OCI-LY7 (cell line): ENCODE measurements at regions not wholly inside any gene's neighbourhood (a gene's known extent, or its start where the extent isn't known, plus 50 kb on each side); places are given as distances from the start of the nearest gene placed in this dataset.

Experiments used
- BruUV-seq: library from RNA; stranded (reverse); fragments of 400-500 nt; replicated peaks from 2 replicates; lab custom pipeline; 2021; lab: Mats Ljungman, UMichigan
- CTCF ChIA-PET: fragments of 300-600 bp; sonication (Branson Sonifier 250); formaldehyde crosslinking; loops from one replicate; lab custom pipeline; 2022; ENCODE audit warnings: antibody characterized with exemption; ENCODE audit not compliant: unreplicated experiment; lab: Charles Lee
- POLR2A ChIA-PET: fragments of 300-600 bp; sonication (Branson Sonifier 250); formaldehyde crosslinking; loops from one replicate; lab custom pipeline; 2022; ENCODE audit warnings: antibody characterized with exemption; lab: Charles Lee
- DNase-seq: peaks from one replicate; pipeline ENCODE4 v3.0.0-alpha.2; 2015; ENCODE audit warnings: low spot score
- H2AFZ ChIP-seq: fragments of 200-600 bp; sonication (generic), shearing (Covaris generic); 2 replicates; pipeline ENCODE4 v1.6.1; 2014; ENCODE audit warnings: mild to moderate bottlenecking, antibody characterized with exemption, low read length, moderate library complexity
- H3K27ac ChIP-seq: fragments of 200-600 bp; sonication (generic); 2 replicates; pipeline ENCODE4 v1.5.1; 2014; ENCODE audit warnings: mixed run types, low read depth, mild to moderate bottlenecking, moderate library complexity, low read length, inconsistent platforms; ENCODE audit not compliant: poor library complexity, severe bottlenecking
- H3K36me3 ChIP-seq: fragments of 200-600 bp; sonication (generic); 2 replicates; pipeline ENCODE4 v1.6.1; 2014; ENCODE audit warnings: mild to moderate bottlenecking, antibody characterized with exemption, low read length, moderate library complexity, mixed read lengths; ENCODE audit not compliant: insufficient read depth
- H3K4me1 ChIP-seq: fragments of 200-600 bp; sonication (generic); 2 replicates; pipeline ENCODE4 v1.5.1; 2014; ENCODE audit warnings: mild to moderate bottlenecking, low read length; ENCODE audit not compliant: insufficient read depth, poor library complexity, severe bottlenecking
- H3K4me2 ChIP-seq: fragments of 200-600 bp; sonication (generic); 2 replicates; pipeline ENCODE4 v1.6.1; 2014; ENCODE audit warnings: mild to moderate bottlenecking, low read length
- H3K4me3 ChIP-seq: fragments of 200-600 bp; sonication (generic); 2 replicates; pipeline ENCODE4 v1.5.1; 2014; ENCODE audit warnings: mild to moderate bottlenecking, low read depth, low read length; ENCODE audit not compliant: poor library complexity, severe bottlenecking
- H3K79me2 ChIP-seq: fragments of 200-600 bp; sonication (generic); 2 replicates; pipeline ENCODE4 v1.6.1; 2016; ENCODE audit warnings: low read depth, mild to moderate bottlenecking, low read length, moderate library complexity, mixed read lengths; ENCODE audit not compliant: insufficient read depth
- H3K9me2 ChIP-seq: fragments of 200-600 bp; sonication (generic); 2 replicates; pipeline ENCODE4 v1.6.1; 2016; ENCODE audit warnings: mild to moderate bottlenecking, low read length, mixed read lengths; ENCODE audit not compliant: insufficient read depth
- H3K9me3 ChIP-seq: fragments of 200-600 bp; sonication (generic); 2 replicates; pipeline ENCODE4 v1.6.1; 2014; ENCODE audit warnings: mild to moderate bottlenecking, mixed run types, low read length, mixed read lengths
- H4K20me1 ChIP-seq: fragments of 200-600 bp; sonication (generic); 2 replicates; pipeline ENCODE4 v1.6.1; 2014; ENCODE audit warnings: mild to moderate bottlenecking, antibody characterized with exemption, low read length, moderate library complexity, mixed read lengths; ENCODE audit not compliant: insufficient read depth
- EZH2phosphoT487 ChIP-seq: fragments of 200-600 bp; sonication (generic); IDR thresholded peaks from 2 replicates; pipeline ENCODE4 v1.6.1; 2018; ENCODE audit warnings: low read depth, borderline replicate concordance, mild to moderate bottlenecking, mixed run types, antibody characterized with exemption, low read length, moderate library complexity, mixed read lengths
- intact Hi-C: fragments of 100-400 bp; cut with micrococcal nuclease; formaldehyde crosslinking; loops from one replicate; pipeline ENCODE4 v1.10.0; 2022; ENCODE audit not compliant: unreplicated experiment
- TF ChIP-seq, protein P1 (sequence below): fragments of 200-600 bp; sonication (generic); conservative IDR thresholded peaks from 2 replicates; pipeline ENCODE4 v1.5.1; 2014; ENCODE audit warnings: mild to moderate bottlenecking, antibody characterized with exemption, low read length, moderate library complexity, mixed read lengths

DNA sequence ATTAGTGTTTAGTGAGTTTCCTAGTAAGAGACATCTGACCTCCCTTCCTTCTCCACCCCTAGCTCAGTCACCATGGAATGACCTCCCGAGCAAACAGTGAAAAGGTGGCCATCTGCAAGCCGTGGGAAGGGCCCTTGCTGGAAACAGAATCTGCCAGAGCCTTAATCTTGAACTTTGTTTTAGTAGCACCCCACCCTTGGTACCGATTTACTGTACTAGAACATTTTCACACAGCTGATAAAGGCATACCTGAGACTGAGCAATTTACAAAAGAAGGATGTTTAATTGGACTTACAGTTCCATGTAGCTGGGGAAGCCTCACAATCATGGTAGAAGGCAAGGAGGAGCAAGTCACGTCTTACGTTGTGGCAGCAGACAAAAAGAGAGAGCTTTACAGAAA is 655.8 kb downstream of the TSN start:
- intact Hi-C loops: no loop called here
- Histone ChIP-seq H3K36me3 (no peaks in the 10 kb centered on the region), H2AFZ (no peak overlapping the region), H3K79me2 (no peaks in the 10 kb centered on the region), H4K20me1 (no peaks in the 10 kb centered on the region), H3K4me3 (no peak overlapping the region), H3K4me2 (no peak overlapping the region), H3K9me2 (no peaks in the 10 kb centered on the region), H3K27ac (no peak overlapping the region), H3K4me1 (no peaks in the 10 kb centered on the region), H3K9me3 (no peaks in the 10 kb centered on the region)
- POLR2A ChIA-PET: interaction anchor here (0.7 kb wide), 1 partner anchor 94 kb away, joined by 3 read pairs; no protein-coding TSS in a partner anchor
- TF ChIP-seq, protein P1, sequence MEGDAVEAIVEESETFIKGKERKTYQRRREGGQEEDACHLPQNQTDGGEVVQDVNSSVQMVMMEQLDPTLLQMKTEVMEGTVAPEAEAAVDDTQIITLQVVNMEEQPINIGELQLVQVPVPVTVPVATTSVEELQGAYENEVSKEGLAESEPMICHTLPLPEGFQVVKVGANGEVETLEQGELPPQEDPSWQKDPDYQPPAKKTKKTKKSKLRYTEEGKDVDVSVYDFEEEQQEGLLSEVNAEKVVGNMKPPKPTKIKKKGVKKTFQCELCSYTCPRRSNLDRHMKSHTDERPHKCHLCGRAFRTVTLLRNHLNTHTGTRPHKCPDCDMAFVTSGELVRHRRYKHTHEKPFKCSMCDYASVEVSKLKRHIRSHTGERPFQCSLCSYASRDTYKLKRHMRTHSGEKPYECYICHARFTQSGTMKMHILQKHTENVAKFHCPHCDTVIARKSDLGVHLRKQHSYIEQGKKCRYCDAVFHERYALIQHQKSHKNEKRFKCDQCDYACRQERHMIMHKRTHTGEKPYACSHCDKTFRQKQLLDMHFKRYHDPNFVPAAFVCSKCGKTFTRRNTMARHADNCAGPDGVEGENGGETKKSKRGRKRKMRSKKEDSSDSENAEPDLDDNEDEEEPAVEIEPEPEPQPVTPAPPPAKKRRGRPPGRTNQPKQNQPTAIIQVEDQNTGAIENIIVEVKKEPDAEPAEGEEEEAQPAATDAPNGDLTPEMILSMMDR: no peak
- TF ChIP-seq EZH2phosphoT487: no peak
- CTCF ChIA-PET: no interaction called here
- BruUV-seq: no TSS peak
- no peak for DNase-seq

DNA sequence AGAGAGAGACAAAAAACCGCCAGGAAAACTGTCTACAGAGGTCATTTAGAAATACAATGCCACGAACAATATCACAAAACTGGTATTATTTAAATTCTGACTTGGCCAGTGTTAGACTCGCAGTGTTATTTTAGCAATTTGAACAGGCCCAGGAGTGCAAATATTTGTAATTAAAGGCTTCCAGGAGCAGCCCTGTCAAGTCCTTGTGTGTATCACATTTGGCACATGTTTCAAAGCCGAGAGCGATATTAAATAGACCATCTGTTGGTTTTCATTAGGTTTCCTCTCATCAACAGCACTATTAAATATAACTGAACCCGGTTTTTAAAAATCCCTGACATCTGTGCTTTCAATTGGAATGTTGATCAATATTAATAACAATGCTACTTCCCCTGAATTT is 656.9 kb downstream of the TSN start:
- no peaks in the 10 kb centered on the region for H3K36me3 ChIP-seq
- H3K79me2 ChIP-seq: no peaks in the 10 kb centered on the region
- H3K4me2 ChIP-seq: no peak overlapping the region
- no peaks in the 10 kb centered on the region for H3K9me2 ChIP-seq
- no peak overlapping the region for H2AFZ ChIP-seq
- intact Hi-C loops: no loop called here
- H3K9me3 ChIP-seq: no peaks in the 10 kb centered on the region
- H3K4me1 ChIP-seq: no peaks in the 10 kb centered on the region
- TF ChIP-seq, protein P1: no peak
- TF ChIP-seq EZH2phosphoT487: no peak
- no peak overlapping the region for H3K27ac ChIP-seq
- no peaks in the 10 kb centered on the region for H4K20me1 ChIP-seq
- ChIA-PET CTCF (no interaction called here), POLR2A (no interaction called here)
- no TSS peak for BruUV-seq
- H3K4me3 ChIP-seq: no peak overlapping the region
- DNase-seq: no peak

DNA sequence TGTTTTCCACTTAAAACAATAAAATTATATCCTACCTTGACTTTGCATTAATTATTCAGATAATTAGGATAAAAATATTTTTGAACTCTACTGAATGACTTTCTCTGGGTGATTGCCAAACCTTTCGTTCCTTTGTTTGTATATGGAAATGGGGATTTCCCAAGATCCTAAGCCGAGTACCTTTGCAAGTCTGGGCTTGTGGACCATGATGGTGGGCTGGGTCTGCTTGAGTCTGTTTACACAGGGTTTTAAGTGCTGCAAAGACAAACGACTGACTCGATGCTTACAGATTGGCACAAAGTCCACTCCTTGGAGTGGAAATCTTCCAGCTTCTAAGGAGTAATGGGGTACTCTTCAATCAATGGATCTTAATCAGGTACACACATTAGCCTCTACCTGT is 659.5 kb downstream of the TSN start:
- no peak for DNase-seq
- CTCF ChIA-PET: no interaction called here

More for the DNA sequence above, 659.5 kb downstream of the TSN start:
- POLR2A ChIA-PET: interaction anchor here (0.6 kb wide), 1 partner anchor 299 kb away, joined by 4 read pairs; no protein-coding TSS in a partner anchor
- intact Hi-C loops: no loop called here
- Histone ChIP-seq H3K36me3 (no peaks in the 10 kb centered on the region), H4K20me1 (no peaks in the 10 kb centered on the region), H3K27ac (no peak overlapping the region), H3K4me1 (no peaks in the 10 kb centered on the region), H3K4me3 (no peak overlapping the region), H2AFZ (no peak overlapping the region), H3K79me2 (no peaks in the 10 kb centered on the region), H3K9me2 (no peaks in the 10 kb centered on the region), H3K4me2 (no peak overlapping the region), H3K9me3 (no peaks in the 10 kb centered on the region)
- no TSS peak for BruUV-seq
- TF ChIP-seq, protein P1: no peak
- no peak for TF ChIP-seq EZH2phosphoT487
